Ammon's horn (tissue), 1 donor: ENCODE measurements at regions not wholly inside any gene's neighbourhood (a gene's known extent, or its start where the extent isn't known, plus 50 kb on each side); places are given as distances from the start of the nearest gene placed in this dataset.

Experiments
- DNase-seq: peaks from one replicate; pipeline ENCODE4 v3.0.0-alpha.2; 2016; ENCODE audit warnings: low spot score

DNA sequence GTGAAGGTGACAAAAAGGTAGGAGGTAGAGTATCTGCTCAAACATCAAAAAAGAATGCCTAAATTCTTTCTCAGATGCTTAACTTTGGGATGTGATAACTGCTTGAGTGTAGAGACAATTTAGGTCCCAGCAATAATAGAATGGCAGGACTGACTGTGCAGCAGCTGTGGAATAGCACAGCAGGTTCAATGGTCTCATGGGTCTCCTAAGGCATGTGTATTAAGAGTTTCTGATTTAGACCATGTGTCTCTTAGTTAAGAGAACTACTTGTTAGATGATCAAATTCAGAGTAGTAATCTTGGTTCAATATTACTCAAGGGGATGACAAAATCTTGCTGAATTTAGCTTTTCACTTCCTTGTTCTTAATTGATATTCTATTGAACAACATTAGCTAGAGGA lies 72.0 kb downstream of the ALX1 start:
- no peak for DNase-seq

DNA sequence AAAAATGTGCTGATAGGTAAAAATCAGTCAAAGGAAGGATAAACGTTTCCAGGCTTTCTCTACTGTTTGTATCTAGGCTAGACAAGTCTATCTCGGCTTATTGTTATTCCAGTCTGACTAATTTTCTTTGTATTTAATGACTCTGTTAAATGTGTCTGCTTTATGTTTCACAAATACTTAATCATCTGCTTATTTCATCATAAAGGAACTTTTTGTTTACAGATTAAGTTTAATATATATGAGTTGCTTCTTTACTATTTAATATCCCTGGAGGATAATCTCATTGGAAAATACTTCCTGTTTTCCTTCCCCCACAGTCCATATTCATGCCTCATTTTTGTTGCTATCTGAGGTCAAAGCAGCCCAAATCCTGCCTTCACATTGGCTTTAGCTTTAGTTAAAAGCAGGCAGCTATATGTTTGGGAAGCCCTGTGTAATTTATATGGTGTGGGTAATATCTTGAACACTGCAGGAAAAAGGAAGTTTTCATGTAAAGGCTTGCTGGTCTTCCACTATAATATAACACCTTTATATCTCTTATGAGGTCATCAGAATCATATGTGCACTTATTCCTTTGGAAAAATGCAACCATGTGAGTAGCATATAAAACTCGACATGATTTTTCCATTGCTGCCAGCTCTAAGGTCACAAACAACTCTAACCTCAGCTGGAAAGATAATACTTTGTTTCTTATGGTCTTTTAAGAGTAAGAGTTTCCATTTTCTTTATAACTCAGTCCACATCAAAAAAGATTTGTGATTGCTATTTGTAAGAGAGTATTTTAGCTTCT lies 76.8 kb downstream of the ALX1 start:
- DNase-seq: no peak

DNA sequence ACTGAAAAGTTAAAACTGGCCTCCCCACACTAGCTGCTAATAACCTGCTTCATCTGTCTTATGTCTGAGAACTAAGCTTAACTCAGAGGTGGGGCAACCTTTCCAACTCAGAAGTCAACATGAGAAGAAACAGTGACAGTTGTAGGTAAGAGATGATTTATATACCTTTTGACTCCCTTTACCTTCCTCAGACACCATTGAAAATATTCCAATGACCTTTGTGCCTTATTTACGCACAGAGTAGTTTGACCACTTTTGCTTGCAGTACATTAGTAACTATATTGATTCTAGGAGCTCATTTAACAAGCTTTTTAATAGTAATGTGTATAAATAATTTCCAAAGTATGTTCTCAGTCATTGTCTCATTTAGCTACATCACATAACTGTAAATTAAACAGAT lies 77.6 kb downstream of the ALX1 start:
- DNase-seq: no peak

DNA sequence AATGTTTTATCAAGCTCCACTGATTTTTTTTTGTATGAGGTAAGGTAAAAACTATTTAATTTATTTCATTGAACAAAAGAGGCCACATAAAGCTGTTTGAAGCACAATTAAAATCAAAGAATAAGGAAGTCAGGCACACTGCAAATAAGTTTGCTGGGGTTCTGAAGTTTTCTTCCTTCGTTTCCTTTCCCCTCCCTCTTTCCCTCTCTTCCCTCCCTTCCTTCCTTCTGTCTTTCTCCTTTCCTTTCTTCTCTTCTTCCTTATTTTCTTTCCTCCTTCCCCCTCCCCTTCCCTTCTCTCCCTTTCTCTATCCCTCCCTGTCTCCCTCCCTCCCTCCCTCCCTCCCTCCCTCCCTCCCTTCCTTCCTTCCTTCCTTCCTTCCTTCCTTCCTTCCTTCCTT lies 78.7 kb downstream of the ALX1 start:
- DNase-seq: no peak

DNA sequence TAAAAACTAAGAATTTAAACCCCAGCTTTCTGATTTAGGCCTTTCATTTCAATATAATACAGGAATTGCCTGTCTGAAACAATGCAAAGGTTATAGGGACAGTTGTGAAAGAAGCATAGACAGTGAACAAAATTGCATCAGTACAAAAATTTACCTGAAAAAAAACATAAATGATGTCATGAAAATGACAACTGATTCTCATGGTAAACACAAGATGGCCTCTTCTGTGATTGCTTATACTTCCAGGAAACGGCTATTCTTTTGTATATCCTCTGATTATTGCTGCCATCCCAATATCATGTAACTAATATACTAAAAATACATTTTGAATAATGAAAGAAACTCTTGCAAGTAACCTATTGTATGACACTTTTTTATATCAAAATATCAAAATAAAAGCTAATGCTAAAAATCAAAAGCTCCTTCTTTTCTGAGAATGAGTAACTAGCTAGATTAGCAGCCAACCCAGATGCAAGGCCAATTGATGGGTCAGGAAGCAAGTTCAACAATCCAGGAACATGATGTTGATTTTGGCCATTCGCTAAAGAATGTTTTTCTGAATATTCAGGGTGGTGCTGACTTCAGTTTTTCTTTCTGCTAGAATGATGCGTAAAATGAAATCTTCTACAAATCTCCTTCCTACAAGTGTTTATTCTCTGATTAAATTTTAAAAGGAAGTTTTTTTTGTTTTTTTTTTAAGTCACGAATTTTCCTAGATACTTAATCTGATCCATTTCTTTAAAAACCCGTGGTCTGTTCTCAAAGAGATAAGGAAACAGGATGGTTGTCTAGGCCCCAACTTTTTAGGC lies 83.6 kb downstream of the ALX1 start:
- no peak for DNase-seq

DNA sequence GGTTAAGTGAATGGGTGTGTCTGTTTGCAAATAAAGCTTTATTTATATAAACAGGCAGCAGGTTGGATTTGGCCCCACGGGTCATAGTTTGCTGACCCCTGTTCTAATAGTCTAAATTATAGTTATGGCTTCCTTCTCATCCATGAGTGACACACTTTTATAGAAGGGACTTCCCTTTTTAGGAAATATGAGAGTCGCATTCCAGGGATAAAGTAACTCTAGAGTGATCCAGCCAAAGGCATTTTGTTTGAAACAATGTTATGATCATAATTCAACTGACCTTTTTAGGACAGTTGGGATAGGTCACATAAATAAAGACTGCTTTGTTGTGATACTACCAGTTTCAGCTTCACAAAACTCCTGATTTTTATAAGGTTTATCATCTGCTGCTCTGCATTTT lies 87.9 kb downstream of the ALX1 start:
- no peak for DNase-seq

DNA sequence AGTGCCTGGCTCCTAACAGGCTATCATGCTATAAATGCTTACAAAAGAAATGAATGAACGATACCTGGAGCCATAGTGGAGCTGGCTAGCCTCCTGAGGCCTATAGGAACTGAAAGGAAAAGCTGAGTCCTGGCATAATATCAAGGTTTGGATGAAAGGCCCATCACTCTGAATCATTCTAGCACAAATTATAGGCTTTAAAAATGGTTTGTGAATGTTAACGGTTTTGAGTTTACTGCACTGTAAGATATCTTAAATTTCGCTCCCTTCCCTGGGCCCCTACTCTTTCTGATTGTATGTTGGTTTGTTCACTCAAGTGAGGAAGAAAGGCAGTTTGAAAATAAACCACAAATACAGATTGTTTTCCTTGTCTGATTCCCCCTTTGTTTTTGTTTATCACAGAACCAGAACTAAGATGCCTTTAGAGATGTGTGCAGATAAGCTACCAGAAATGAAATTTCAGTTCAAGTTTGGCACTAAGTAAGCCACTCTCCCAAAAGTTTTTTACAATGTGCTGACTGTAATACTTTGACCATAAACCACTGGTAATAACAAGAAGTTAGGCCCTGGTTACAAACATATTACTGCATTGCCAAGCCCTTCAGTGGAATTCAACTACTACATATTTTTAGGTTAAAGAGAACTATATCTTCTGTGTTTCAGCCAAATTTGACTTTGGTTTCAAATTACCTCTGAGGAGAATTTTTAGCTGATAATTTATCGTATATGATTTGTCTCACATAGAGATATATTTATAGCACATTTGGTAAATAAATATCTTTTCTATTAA lies 89.5 kb downstream of the ALX1 start:
- DNase-seq: no peak

DNA sequence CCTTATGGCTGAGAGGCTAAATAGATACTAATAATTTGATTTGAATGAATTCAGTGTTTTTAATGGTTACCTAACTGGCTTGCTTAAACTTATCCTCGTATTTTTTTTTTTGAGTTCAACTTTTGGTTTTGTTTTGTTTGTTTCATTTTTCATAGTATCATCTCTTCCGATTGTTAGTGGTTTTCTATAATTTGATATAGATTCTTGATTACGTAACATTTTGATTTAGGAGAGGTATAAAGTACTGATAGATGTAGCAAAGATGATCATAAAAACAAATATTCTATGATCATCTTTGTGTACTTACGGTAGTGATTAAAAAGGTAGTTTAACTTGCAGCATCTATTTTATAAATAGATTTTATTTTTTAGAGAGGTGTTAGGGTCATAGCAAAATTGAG lies 93.0 kb downstream of the ALX1 start:
- no peak for DNase-seq

DNA sequence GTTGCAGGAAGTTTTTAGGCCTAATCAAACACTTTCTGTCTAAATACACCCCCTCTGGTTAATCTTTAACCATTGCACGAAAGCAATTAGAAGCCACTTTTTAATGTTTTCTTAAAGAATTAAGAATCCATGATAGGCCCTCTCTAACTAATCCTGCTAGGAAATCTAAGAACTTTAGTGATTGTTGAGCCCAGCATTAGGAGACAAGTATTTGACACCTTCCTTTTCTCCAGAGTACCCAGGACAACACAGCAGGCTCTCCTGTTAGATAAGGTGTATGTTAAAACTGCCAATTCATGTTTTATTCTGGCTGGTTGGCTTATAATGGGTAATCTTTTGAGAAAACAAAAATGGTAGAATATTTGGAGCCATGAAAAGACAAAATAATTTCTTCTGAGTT lies 95.0 kb downstream of the ALX1 start:
- no peak for DNase-seq

DNA sequence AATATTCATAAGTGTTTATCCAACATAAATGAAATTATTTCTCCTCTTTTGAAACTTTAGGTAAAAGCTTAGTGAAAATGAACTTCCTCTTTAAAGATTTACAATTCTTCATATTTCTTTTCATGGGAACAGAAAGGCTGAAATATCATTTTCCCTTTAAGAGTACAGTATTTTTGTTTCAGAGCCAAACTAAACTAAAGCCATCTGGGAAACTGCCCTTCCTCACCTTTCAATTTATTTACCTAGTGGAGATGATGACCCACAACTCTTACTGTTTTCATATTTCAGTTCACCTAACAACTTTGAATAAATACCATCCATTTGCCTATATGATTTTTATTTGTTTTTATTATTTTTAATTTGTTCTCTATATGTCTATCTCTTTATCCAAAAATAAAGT lies 105.4 kb downstream of the ALX1 start:
- no peak for DNase-seq

DNA sequence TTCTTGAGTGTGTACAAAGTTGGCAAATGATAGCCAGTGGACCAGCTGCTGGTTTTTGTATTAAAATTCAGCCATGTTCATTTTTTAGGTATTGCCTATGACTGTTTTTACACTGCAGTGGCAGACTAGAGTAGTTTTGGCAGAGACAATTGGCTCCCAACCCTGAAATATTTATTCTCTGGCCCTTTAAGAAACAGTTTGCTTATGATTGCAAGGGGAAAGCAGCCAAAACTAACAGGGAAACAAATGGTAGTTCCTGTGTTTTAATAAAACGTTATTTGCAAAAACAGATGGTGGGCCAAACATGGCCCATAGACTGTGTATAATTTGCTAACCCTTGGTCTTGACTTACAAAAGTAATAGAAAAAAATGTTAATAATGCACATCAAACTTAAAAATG lies 110.2 kb downstream of the ALX1 start:
- no peak for DNase-seq

DNA sequence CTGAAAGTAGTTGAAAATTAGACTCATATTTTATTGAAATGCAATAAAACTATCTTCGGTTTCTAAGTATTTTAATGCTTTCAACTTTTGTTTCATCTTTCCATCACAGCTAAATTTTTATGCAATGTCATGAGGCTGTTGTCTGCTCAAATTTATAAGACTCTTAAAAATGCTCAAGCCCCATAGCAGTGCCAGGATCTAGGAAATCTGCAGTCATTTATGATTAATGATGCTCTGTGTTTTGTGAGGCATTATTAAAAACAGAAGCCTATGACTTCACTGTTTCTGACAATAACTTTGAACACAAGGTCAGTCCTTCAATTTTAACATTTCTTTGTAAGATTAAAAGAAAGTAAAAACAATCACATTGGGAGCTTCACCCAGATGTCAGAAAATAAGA lies 112.5 kb downstream of the ALX1 start:
- no peak for DNase-seq

DNA sequence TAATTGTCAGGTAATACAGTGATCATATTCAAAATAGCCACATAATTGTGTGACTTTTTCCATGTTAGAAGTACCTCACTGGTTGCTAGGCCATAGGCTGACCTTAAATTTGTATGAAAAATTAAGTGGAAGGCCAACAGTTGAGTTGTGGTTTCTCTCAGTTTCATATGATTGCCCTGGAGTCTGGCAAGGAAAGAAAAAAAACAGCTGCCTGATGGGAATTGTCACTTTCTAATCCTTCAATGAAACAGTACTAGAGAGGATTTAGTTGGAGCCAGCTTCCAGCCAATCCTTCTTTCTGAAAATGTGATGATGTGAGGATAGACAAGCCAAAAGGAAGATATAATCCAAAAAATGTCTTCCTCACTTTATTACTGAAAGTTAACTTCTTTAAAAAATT lies 113.6 kb downstream of the ALX1 start:
- DNase-seq: no peak

DNA sequence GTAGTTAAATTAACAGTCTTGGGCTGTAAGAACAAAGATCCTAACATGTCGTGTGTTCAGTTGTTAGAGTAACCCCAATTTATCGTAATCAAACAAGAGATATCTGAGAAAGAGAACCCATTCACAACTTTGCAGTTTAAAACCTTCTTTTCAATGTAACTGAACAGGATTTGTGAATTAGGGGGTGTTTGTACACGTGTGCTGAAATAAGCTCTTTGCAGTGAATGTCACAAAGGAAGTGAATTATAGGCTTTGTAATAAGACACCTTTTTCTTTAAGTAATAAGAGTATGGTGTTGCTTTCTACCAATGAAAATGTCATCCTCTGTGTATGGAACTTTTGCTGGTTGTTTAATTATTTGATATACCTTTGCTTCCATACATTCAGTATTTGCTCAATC lies 114.0 kb downstream of the ALX1 start:
- no peak for DNase-seq

DNA sequence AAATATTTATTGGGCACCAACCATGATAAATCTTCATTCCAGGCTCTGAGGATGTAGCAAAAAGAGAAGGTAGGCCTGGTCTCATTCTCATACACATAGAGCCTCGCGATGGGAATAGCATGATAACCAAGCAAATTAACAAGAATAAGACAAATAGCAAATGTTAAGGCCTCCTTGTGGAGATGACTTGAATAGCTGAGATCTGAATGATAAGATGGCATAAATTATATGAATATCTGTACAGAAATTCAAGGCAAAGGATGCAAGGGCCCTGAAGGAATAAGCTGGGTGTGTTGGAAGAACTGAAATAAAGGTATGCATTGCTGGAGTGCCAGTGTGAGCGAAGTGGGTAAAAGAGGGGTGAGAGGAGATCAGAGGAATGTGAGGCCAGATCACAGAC lies 114.8 kb downstream of the ALX1 start:
- no peak for DNase-seq

DNA sequence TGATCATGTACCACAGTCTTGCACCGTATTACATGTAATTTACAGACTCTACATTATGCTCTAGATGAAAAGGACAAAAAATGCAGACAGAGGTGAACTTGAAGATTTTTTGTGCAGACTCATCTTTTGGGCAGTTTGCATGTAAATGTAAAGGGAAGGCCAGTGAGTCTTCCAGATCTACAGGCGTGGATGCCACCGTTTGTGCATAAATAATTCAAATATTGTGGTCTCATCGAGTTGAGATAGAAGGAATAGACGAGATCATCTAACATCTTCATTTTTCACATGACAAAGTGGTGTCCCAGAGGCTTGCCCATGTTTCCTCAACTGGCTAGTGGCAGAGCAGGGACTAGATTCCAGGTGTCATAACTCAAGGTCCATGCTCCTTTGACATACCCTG lies 125.2 kb downstream of the ALX1 start:
- DNase-seq: no peak

DNA sequence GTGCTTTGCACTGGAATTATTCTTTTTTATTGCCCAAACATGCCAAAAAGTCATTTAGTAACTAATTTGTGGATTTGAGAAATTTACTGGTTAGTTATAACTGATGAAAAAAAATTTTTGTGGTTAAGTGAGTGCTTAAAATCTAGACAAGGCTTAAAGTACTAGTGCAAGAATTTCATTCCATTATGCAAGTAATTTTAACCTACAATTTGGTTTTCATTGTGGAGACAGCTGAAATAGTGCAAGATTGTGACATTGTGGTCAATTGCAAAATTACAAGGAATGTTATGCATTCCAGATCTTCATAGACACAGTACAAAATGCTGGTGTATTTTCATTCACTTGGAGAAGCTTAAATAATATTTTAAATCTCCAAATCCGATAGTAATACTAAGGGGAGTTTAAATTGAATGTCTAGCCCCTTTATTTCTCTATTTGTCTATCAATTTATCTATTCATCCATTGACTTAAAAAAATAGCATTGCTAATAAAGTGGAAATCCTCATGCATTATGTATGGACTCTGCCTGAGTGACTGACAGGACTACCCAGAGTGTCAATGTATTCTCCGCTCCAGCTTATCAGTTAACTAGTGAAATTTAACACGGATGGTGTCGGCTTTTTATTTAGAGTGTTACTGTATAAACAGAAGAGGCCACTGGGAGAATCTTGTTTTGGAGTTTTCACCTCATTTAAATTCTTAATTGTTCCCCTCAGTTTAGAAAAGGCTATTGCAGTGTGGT lies 125.9 kb downstream of the ALX1 start:
- DNase-seq: no peak

DNA sequence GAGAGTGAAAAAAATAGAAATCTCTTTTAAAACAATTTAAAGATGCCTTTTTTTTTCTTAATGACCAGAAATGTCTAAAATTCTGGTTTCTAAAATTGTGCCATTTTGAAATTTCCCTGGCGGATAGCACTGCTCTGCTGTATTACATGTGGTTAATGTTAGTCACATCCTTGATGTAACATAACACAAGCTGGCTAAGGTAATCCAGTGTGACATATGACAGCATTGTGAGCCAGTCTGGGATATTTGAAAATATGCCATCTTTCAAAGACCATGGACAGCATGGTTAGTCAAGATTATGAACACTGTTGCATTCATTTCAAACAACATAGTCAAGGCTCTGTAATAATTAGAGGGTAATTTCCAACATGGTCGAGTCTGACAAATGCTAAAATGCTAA lies 133.2 kb downstream of the ALX1 start:
- no peak for DNase-seq

DNA sequence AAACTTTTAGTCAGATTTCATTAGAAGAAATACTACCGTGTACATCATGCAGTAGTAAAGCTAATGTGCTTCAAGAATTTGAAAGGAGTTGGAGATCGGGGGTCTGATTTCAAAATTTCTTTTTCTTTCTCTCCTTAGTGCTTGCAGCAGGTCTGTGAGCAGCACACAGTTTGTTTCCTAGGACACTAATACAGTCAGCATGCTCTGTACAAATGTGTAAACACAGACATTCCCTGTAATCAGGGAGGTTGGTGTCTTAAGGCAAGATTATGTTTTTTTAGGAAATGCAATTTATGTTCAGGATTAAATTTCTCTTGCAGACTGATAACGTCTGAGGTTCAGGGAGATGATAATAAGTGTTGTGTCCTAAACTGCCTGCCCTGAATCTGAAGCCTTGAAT lies 142.7 kb downstream of the ALX1 start:
- no peak for DNase-seq

DNA sequence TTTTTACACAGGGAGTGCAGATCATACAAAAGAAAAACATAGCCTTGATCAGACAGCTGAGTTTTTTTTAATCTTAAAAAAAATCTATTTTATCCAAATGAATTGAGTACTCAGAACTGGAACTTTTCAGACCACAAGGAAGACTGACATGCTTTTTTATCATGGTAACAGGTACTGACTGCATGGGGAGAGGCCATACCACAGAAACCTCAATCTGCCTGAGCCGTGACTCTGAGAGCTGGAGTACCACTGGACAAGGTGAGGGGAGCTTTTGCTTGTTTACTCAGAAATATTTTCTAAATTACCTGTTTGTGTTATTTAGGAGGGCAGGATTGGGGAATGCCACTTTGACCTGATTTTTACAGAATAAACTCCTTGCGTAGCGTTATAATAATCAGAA lies 143.9 kb downstream of the ALX1 start:
- no peak for DNase-seq

DNA sequence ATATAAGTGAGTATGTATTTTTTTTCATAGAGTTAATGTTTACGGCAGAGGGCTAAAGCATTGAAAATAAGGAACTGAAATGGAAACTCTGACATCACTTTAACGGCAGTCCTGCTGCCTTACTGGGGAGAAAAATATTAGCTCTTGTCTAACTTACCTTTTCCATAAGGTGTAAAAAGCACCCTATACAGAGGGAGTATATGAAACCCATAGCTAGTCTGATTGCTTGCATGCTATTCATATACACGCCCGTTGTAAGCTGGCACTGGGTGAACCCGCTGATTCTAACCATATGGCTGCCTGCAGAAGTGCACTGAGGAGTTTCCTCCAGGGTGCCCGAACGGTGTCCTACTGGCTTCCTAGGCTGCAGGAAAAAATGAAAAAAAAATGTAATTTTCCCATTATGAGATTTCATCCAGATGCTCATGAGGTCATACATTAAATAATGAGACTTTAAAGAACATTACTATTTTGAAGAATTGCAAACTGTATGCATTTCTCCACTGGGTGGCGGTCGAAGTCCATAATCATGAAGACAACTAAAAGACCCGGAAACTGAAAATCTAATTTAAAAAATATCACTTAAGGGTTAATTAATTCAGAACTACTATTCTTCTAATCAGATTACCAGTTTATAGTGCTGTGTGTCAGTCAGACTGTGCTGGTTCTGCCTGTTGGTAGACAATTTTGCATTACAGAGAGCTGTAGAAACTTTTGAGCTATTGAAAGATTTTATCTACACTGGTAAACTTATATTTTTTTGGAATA lies 144.7 kb downstream of the ALX1 start:
- DNase-seq: no peak

DNA sequence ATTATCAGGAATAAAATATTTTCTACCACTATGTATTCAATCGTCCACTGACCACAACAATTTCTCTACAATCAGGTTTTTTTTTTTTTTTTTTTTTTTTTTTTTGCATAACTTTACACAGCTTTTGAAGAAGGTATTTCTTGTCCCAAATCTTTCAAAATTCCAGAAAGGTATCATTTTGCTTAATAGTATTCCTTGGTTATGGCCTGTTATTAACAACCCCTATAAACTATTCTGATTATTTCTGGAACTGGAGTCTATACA lies 145.3 kb downstream of the ALX1 start:
- DNase-seq: no peak
